GM18502 (cell line): ENCODE measurements at regions not wholly inside any gene's neighbourhood (a gene's known extent, or its start where the extent isn't known, plus 50 kb on each side); places are given as distances from the start of the nearest gene placed in this dataset.
"Not testable (repeated sequence)": the region's sequence is repeated elsewhere in the genome, so short reads cannot be mapped to it uniquely, and the experiment has no call there.

ENCODE experiments used
- ATAC-seq: cut with Tn5 transposase; IDR thresholded peaks from one replicate; pipeline ENCODE4 v1.9.1; 2021; ENCODE audit warnings: mild to moderate bottlenecking; ENCODE audit not compliant: unreplicated experiment, poor library complexity

DNA sequence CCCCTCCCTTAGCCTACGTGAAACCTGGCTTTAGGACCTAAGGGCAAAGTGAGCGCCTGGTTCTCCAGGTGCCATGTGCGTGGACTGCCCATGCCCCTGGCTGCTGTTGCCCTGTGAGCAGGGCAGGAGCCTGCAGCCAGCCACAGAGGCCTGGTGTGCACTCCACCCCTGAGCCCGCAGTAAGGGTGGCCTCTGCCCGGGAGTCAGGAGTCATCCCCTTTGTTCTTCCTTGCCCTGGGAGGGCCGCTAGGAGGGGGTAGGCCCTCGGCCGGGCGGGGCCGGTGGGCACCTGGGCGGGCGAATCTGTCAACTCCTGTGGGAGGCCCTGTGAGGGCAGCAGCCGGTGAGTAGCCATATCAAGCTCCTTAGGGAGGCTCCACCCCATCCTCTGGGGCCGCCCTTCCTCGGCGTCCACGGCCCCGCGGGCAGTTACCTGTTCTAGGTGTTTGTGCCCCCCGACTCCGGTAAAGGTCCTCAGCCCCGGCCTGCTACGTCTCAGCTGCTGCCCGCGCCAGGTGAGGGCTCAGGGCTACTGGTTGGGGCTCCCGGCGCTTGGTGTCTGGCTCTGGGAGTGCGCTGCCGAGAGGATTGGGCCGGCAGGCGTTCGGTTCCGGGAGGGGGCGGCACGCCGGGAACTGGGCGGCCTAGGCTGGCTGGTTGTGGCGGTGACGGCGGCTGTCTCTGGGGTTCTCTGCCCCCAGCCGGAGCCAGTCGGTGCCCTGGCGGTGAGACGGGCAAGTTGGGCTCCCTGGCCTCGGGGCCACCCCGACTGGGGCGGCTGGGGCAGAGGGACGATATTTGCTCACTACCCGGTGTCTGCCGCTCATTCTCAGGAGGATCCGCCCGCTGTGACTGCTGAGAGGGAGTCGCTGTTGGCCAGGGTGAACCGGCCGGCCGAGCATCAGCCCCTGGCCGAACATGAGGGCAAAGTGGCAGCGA, 1060.2 kb downstream of the TECRL start:
- no peak for ATAC-seq

GRCh38 chr4:63325140-63325539, 1084.1 kb downstream of the TECRL start:
- ATAC-seq, result no peak

- ATAC-seq, result no peak
Measured at GRCh38 chr4:63316633-63317032, 1092.6 kb downstream of the TECRL start.

- ATAC-seq, result no peak
Measured at GRCh38 chr4:63315651-63316050, 1093.6 kb downstream of the TECRL start.

- ATAC-seq, result no peak
Measured at GRCh38 chr4:63308697-63309096, 1100.6 kb downstream of the TECRL start.

DNA sequence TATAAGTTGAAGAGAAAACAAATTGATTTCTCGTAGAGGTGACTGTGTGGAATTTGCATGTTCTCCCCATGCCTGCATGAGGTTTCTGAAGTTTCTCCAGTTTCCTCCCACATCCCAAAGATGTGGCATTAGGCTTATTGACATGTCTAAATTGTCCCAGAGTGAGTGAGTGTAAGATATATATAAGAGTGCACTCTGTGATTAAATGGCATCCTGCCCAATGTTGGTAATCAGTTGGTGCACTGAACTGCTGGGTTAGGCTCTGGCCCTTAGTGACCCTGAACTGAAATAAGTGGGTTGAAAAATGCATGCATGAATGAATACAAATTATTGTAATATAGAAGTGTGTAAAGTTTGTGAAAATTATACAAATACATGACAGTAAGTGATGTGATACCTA, 1106.5 kb downstream of the TECRL start:
- no peak for ATAC-seq

DNA sequence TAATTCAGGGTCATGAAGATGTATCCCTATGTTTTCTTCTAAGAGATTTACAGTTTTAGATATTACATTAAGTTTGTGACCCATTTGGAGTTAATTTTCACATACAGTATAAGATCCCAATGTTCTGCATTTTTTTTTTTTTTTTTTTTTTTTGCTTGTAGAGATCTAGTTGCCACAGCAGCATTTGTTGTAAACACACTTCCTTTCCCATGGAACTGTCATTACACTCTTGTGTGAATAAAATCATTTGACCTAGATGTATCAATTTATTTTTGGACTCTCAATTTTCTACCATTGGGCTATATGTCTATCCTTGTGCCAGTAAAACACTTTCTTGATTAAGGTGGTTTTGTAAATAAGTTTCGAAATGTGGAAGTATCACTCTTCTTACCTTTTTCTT, 1107.2 kb downstream of the TECRL start:
- no peak for ATAC-seq

DNA sequence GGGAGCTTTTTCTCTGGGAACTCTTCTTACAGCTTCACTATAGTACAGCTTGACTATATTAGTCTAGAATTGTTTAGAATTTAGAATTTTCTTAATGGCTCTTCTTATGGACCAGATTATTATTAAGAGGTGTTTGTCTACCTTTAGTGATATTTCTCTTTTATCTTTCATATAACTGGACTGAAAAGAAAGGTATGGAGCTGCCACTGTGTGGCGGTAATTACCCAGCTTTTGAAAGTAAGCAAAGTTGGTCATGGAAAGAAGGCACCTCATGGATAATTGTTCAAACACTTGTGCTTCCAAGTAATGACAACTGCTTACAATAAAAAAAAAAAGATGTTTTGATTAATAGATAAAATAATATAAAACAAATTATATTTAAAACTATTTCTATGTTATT, 1112.5 kb downstream of the TECRL start:
- ATAC-seq, result no peak

DNA sequence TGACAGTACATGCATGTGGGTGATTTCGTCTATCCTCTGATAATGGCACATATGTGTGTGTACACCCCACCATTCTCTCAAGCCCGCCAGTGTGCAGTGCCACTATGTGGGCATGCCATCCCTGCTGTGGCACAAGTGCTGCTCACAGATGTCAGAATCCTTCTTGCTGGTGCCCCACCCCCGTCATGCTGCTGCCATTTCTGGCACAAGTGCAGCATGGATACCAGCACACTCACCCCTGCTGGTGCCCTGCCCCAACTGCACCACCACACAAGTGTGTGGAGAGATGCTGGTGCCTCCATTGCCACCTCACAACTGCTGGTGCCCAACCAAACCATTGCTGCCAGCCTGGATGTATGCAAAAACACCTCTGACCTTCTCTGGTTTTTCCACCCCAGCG, 1133.8 kb downstream of the TECRL start:
- ATAC-seq, result no peak

DNA sequence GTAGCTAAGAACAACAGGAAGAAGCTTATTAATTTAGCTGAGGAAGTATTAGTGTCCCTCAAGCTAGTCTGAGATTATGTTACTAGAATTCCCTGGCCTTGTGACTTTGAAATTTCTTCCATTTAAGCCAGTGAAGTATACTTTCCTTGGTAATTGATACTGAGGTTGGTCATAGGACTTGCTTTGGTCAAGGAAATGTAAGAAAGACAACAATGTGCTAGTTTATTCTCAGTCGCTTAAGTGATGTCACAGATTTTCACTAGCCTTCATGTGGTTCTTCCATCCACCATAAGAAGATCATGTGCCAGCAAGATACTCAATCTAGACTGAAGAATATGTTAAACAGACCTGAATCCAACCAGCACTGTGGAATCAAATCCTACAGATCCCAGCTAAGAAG, 1140.1 kb downstream of the TECRL start:
- no peak for ATAC-seq

GRCh38 chr4:63233671-63234070, 1175.6 kb downstream of the TECRL start:
- ATAC-seq, result no peak

DNA sequence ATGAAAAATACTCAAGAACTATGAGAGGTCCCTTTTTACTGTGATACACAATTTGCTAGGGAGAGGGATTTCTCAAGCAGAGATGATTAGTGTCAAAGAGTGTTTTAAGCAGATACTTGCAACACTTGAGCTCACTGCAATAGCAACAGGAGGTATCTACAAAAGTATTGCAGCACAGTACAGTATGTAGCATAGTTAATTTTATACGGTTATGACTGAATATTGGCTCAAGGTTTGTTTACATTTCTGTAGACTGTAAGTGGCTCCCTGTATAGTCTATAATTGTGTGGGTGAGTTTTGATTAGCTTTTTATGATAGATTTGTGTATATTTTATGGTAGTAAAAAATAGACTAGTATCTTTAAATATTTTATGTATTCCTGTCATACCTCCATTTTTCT, 1177.2 kb downstream of the TECRL start:
- no peak for ATAC-seq

DNA sequence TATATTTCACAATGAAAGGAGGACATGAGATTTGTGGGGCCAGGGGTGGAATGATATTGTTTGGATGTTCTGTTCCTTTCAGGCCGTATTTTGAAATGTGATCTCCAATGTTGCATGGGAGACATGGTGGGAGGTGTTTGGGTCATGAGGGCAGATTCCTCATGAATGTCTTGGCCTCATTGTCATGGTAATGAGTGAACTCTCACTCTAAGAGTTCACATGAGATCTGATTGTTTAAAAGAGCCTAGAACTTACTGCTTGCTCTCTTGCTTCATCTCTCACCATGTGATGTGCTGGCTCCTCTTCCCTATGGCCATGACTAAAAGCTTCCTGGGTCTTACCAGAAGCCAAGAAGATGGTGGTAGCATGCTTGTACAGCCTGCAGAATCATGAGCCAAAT, 1183.0 kb downstream of the TECRL start:
- no peak for ATAC-seq

DNA sequence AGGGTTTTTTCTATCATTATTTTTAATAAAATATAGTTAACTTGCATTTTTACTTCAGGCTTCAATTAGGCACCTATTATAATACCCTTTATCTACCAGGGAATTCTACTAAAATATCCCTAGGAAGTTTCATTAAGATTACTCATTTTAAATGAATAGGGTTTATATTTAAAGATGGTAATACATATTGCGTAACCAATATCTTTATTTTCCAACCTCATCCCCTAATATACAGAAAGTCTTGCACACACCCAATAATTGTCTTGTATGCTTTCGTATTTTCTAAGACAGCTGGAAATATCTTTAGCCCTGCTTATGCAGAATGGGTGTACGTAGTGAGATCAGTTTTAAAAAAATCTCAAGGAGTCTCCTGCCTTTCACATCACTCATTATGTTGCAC, 1186.8 kb downstream of the TECRL start:
- ATAC-seq, result no peak

- no peak for ATAC-seq
Measured at GRCh38 chr4:63221477-63221876, 1187.8 kb downstream of the TECRL start.

- no peak for ATAC-seq
Measured at GRCh38 chr4:63218856-63219255, 1190.4 kb downstream of the TECRL start.

DNA sequence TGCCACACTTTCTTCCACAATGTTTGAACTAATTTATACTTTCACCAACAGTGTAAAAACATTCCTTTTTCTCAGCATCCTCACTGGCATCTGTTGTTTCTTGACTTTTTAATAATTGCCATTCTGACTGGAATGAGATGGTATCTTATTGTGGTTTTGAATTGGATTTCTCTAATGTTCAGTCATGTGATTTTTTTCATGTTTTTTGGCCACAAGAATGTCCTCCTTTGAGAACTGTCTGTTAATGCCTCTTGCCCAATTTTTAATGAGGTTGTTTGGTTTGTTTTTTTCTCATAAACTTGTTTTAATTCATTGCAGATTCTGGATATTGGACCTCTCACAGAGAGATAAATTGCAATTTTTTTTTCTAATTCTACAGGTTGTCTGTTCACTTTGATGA, 1195.2 kb downstream of the TECRL start:
- no peak for ATAC-seq

GRCh38 chr4:63211776-63212479, 1197.3 kb downstream of the TECRL start:
- no peak for ATAC-seq

DNA sequence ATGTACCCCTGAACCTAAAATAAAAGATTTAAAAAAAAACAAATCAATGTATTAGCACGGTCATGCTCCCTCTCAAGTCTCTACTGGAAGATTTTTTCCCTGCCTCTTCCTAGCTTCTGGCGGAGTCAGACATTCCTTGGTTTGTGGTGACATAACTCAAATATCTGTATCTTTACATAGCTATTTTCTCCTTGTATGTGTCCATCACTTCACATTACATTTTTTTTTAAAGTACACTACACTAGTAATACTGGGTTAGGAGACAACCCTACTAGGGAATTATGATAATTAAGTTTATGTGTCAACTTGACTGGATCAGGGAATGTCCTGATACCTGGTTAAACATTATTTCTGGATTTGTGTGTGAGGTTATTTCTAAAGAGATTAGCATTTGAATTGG, 1197.9 kb downstream of the TECRL start:
- no peak for ATAC-seq

DNA sequence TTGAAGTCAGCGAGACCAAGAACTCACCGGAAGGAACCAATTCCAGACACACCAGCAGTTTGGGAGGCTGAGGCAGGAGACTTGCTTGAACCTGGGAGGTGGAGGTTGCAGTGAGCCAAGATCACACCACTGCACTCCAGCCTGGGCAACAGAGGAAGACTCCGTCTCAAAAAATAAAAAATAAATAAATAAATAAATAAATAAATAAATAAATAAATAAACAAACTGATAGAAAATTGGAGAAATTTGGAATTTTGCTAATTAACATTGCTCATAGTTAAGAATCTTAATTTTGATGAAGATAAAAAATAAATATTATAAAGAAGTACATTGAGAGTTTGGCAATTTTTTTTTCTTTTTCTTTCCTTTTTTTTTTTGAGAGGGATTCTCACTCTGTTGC, 1216.2 kb downstream of the TECRL start:
- ATAC-seq, result not testable (repeated sequence)

DNA sequence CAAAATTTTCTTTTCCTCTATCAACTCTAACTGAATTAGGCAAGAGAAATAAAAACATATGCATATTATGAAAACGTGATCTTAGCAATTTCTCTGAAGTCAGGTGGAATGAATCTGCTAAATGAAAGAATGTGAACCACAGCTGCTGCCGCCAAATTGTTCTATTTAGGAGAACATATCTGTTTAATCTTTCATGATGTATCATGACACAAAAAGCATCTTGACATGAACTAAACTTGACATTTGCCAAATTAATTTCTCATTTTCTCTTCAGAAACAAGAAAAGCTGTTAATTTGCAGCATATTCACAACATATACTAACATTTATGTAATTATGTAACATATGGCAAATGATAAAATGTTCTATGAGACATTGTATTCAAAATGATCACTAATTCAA, 1237.9 kb downstream of the TECRL start:
- ATAC-seq, result no peak

GRCh38 chr4:63170923-63171322, 1238.3 kb downstream of the TECRL start:
- ATAC-seq, result no peak
